ENCODE measurements at regions not wholly inside any gene's neighbourhood (a gene's known extent, or its start where the extent isn't known, plus 50 kb on each side); places are given as distances from the start of the nearest gene placed in this dataset.

DNA sequence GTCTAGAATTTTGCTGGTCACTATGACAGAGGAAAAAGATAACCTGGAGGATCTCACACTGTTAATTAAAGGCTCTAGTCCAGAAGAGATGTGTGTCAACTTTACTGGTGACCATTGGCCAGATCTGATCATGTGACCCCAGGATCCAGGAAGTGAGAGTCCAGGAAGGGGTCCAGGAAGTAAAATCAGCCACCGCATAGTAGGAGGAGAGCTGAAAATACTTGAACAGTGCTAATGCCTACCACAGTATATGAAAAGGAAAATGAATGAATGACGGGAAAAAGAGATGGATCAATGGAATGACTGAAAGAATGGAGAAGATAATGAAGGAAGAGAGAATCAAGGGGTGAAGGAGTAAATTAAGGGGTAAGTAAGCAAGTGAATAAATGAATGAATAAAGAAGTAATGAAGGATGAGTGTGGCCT, 415.3 kb downstream of the RPS24 start:
- no peak overlapping the region for H3K9ac ChIP-seq (ENCODE audit: low read length)
- no peak overlapping the region for H3K4me3 ChIP-seq (ENCODE audit: low read length)
- no peaks in the 10 kb centered on the region for H3K36me3 ChIP-seq (ENCODE audit: control insufficient read depth, insufficient read depth, low read length, severe bottlenecking)
- no peak for DNase-seq (ENCODE audit: low read depth)
- no peaks in the 10 kb centered on the region for H3K9me3 ChIP-seq (ENCODE audit: control insufficient read depth, low read length)
- H3K4me1 ChIP-seq (ENCODE audit: control insufficient read depth, insufficient read depth, low read length): no peaks in the 10 kb centered on the region
- H3K27me3 ChIP-seq (replicated peaks; ENCODE audit: control insufficient read depth, insufficient read depth, low read length): no peaks in the 10 kb centered on the region

DNA sequence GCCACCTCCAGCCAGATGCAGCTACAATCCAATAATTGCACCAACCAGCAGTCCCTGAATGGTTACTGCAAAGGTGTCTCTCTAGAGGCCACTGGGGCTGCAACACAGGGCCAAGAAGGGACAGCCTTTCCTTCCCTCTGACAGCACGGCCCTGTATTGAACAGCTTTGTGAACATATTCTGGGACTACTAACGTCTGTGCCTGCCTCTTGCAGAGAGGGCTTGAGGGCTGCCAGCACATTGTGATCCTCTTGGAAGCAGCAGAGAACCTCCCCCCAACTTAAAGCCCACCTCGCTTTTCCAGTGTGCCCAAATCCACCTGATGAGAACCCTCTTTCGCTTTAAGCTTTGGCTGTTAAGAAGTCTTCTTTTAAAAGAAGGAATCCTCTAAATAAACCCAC, 415.9 kb downstream of the RPS24 start:
- H3K36me3 ChIP-seq (ENCODE audit: control insufficient read depth, insufficient read depth, low read length, severe bottlenecking): no peaks in the 10 kb centered on the region
- H3K9me3 ChIP-seq (ENCODE audit: control insufficient read depth, low read length): no peaks in the 10 kb centered on the region
- H3K4me3 ChIP-seq (ENCODE audit: low read length): no peak overlapping the region
- no peak overlapping the region for H3K9ac ChIP-seq (ENCODE audit: low read length)
- no peaks in the 10 kb centered on the region for H3K27me3 ChIP-seq (replicated peaks; ENCODE audit: control insufficient read depth, insufficient read depth, low read length)
- no peak for DNase-seq (ENCODE audit: low read depth)
- H3K4me1 ChIP-seq (ENCODE audit: control insufficient read depth, insufficient read depth, low read length): no peaks in the 10 kb centered on the region

DNA sequence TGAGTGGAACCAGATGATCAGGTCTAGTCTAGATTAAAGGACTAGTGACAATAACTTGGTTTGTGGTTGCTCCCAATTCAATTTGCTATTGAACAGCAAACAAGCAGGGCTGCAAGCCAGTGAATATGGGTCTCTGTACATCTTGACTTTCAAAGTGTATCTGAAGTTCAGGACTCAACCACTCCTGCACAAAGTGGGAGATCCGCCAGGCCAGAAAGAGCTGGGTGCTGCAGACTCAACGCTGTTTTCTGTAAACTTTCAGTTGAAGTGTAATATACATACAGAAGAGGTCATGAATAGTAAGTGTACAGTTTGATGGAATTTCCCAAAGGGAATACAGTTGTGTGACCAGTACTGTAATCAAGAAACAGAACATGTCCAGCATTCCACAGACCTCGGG, 416.6 kb downstream of the RPS24 start:
- Histone ChIP-seq H3K4me3 (ENCODE audit: low read length) (no peak overlapping the region), H3K9ac (ENCODE audit: low read length) (no peak overlapping the region), H3K36me3 (ENCODE audit: control insufficient read depth, insufficient read depth, low read length, severe bottlenecking) (no peaks in the 10 kb centered on the region), H3K9me3 (ENCODE audit: control insufficient read depth, low read length) (no peaks in the 10 kb centered on the region), H3K27me3 (replicated peaks; ENCODE audit: control insufficient read depth, insufficient read depth, low read length) (no peaks in the 10 kb centered on the region), H3K4me1 (ENCODE audit: control insufficient read depth, insufficient read depth, low read length) (no peaks in the 10 kb centered on the region)
- DNase-seq (ENCODE audit: low read depth): no peak

DNA sequence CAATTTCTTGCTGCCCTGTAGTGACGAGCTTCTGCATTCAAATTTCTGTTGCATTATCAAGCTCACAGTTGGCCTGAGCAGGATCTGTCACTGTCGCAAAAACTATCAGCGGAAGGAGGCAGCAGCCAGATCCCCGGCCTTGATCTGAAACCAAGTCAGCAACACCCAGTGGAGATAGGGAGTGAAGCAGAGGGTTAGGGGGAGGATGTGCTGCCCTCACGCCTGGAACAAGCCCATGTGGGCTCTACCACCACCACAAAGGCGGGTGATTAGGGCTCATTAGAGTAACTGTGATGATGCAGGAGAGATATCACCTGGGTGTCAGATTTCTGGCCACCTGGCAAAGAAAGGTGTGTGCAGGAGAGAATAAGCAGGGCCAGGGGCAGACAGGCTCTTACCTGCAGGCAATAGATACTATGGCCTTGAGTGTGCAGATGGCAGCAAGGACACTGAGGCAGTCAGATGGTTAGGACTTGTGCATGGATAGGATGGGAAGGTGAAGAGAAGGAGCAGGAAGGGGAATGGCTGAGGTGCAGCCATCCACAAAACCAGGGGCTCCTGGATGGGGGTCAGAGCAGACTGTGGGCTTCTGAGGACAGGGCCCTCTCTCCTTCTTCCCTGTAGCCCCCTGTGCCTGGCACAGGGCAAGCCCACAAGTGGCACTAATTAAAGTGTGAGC, 417.3 kb downstream of the RPS24 start:
- H3K36me3 ChIP-seq (ENCODE audit: control insufficient read depth, insufficient read depth, low read length, severe bottlenecking): no peaks in the 10 kb centered on the region
- H3K9ac ChIP-seq (ENCODE audit: low read length): no peak overlapping the region
- no peaks in the 10 kb centered on the region for H3K4me1 ChIP-seq (ENCODE audit: control insufficient read depth, insufficient read depth, low read length)
- H3K27me3 ChIP-seq (replicated peaks; ENCODE audit: control insufficient read depth, insufficient read depth, low read length): no peaks in the 10 kb centered on the region
- H3K9me3 ChIP-seq (ENCODE audit: control insufficient read depth, low read length): no peaks in the 10 kb centered on the region
- no peak overlapping the region for H3K4me3 ChIP-seq (ENCODE audit: low read length)
- no peak for DNase-seq (ENCODE audit: low read depth)

GRCh38 chr10:78451592-78451991, 417.9 kb downstream of the RPS24 start:
- Histone ChIP-seq H3K36me3 (ENCODE audit: control insufficient read depth, insufficient read depth, low read length, severe bottlenecking) (no peaks in the 10 kb centered on the region), H3K27me3 (replicated peaks; ENCODE audit: control insufficient read depth, insufficient read depth, low read length) (no peaks in the 10 kb centered on the region), H3K4me1 (ENCODE audit: control insufficient read depth, insufficient read depth, low read length) (no peaks in the 10 kb centered on the region), H3K9ac (ENCODE audit: low read length) (no peak overlapping the region), H3K9me3 (ENCODE audit: control insufficient read depth, low read length) (no peaks in the 10 kb centered on the region), H3K4me3 (ENCODE audit: low read length) (no peak overlapping the region)
- no peak for DNase-seq (ENCODE audit: low read depth)

GRCh38 chr10:78454123-78454645, 420.5 kb downstream of the RPS24 start:
- Histone ChIP-seq H3K27me3 (replicated peaks; ENCODE audit: control insufficient read depth, insufficient read depth, low read length) (no peaks in the 10 kb centered on the region), H3K9me3 (ENCODE audit: control insufficient read depth, low read length) (no peaks in the 10 kb centered on the region), H3K4me3 (ENCODE audit: low read length) (no peak overlapping the region), H3K9ac (ENCODE audit: low read length) (no peak overlapping the region), H3K36me3 (ENCODE audit: control insufficient read depth, insufficient read depth, low read length, severe bottlenecking) (no peaks in the 10 kb centered on the region), H3K4me1 (ENCODE audit: control insufficient read depth, insufficient read depth, low read length) (peaks cover 19% of the 10 kb centered on the region)
- no peak for DNase-seq (ENCODE audit: low read depth)

DNA sequence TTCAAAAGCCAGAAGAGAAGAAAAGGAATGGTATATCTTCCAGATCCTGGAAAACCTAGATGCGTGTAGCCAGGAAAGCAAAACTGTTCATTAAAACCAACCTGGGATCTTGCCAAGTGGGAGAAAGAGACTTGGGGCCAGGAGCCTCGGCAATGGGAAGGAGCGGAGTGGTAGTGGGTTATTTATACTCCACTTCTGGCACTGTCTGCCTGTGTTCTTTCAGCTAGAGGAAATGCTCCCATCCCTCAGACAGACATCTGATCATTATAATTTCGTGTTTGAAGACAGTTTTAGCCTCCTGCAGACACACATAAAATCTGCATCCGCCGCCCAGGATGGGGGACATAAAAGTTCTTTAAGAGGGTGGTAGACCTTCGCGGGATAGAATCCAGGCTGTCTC, 421.6 kb downstream of the RPS24 start:
- Histone ChIP-seq H3K36me3 (ENCODE audit: control insufficient read depth, insufficient read depth, low read length, severe bottlenecking) (no peaks in the 10 kb centered on the region), H3K9ac (ENCODE audit: low read length) (no peak overlapping the region), H3K9me3 (ENCODE audit: control insufficient read depth, low read length) (no peaks in the 10 kb centered on the region), H3K4me1 (ENCODE audit: control insufficient read depth, insufficient read depth, low read length) (peaks cover 24% of the 10 kb centered on the region), H3K27me3 (replicated peaks; ENCODE audit: control insufficient read depth, insufficient read depth, low read length) (no peaks in the 10 kb centered on the region), H3K4me3 (ENCODE audit: low read length) (no peak overlapping the region)
- DNase-seq (ENCODE audit: low read depth): no peak

- no peaks in the 10 kb centered on the region for H3K36me3 ChIP-seq (ENCODE audit: control insufficient read depth, insufficient read depth, low read length, severe bottlenecking)
- H3K9ac ChIP-seq (ENCODE audit: low read length): no peak overlapping the region
- H3K4me1 ChIP-seq (ENCODE audit: control insufficient read depth, insufficient read depth, low read length): peaks cover 24% of the 10 kb centered on the region
- no peak overlapping the region for H3K4me3 ChIP-seq (ENCODE audit: low read length)
- no peaks in the 10 kb centered on the region for H3K27me3 ChIP-seq (replicated peaks; ENCODE audit: control insufficient read depth, insufficient read depth, low read length)
- no peak for DNase-seq (ENCODE audit: low read depth)
- no peaks in the 10 kb centered on the region for H3K9me3 ChIP-seq (ENCODE audit: control insufficient read depth, low read length)
Observed at GRCh38 chr10:78455811-78456210, 422.1 kb downstream of the RPS24 start.

DNA sequence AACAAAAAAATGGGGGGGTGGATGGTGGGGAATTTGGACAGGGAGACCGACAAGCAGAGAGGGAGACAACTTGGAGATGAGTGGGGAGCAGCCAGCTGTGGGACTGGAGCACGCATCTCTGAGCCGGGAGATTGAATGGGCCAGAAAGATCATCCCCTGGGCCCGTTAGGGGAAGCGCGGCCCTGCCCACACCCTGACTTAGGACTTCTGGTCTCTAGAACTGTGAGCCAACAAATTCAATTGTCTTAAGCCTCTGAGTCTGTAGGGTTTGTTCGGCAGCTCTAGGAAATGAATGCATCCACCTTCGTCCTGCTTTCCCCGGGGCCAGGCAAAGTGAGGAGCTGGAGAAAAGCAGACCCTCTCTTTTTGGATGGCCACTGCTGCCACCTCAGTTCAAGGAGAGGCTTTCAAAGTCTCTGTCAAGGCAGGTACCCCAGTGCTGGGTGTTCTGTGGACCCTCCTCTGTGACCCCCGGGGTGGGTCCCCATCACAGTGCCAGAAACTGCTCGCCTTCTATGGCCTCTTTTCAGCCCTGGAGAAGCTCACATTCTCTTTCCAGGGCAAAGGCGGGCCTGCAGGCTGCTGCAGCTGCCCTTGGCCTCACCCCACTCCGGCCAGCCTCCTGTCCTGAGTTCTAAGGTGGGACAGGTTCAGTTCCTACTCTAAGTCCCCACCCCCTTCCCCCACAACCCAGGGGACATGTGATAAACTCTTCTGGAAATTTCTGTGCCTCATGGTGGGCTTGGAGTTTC, 423.2 kb downstream of the RPS24 start:
- Histone ChIP-seq H3K9ac (ENCODE audit: low read length) (no peak overlapping the region), H3K36me3 (ENCODE audit: control insufficient read depth, insufficient read depth, low read length, severe bottlenecking) (no peaks in the 10 kb centered on the region), H3K4me1 (ENCODE audit: control insufficient read depth, insufficient read depth, low read length) (peaks cover 24% of the 10 kb centered on the region), H3K9me3 (ENCODE audit: control insufficient read depth, low read length) (no peaks in the 10 kb centered on the region), H3K27me3 (replicated peaks; ENCODE audit: control insufficient read depth, insufficient read depth, low read length) (no peaks in the 10 kb centered on the region), H3K4me3 (ENCODE audit: low read length) (no peak overlapping the region)
- DNase-seq (ENCODE audit: low read depth): no peak

DNA sequence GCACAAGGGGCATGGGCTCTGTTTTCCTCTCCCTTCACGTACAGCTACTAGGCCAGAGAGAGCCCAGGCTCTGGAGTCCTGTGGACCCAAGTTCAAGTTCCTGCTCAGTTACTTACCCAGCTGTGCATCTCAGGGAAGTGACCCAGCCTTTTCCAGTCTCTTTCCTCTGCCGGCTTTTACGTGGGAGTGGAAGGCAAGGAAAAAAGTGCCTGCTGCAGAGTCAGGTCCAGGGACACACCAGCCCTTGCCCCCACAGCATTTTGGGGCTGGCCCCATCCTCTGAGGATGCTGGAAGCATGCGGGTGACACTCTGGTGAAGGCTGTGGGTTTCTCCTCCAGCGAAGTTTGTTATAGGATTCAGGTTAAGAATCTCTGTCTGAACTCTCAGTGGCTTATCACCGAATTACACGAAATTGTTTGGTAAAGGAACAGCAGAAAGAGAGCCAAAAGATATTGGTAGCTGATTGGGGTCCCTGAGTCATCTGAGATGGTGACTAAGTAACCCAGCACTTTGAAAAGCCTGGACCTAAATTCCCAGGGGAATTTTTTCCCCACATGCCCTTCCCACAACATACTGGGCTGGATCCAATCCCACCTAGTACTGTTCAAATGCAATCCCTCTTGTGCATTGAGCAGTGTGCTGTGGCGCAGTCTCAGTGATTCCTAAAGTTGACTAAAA, 424.3 kb downstream of the RPS24 start:
- no peak overlapping the region for H3K9ac ChIP-seq (ENCODE audit: low read length)
- H3K36me3 ChIP-seq (ENCODE audit: control insufficient read depth, insufficient read depth, low read length, severe bottlenecking): no peaks in the 10 kb centered on the region
- no peak overlapping the region for H3K4me3 ChIP-seq (ENCODE audit: low read length)
- peak; percentile 39 for DNase-seq (ENCODE audit: low read depth)
- no peaks in the 10 kb centered on the region for H3K27me3 ChIP-seq (replicated peaks; ENCODE audit: control insufficient read depth, insufficient read depth, low read length)
- no peaks in the 10 kb centered on the region for H3K9me3 ChIP-seq (ENCODE audit: control insufficient read depth, low read length)
- peaks cover 24% of the 10 kb centered on the region for H3K4me1 ChIP-seq (ENCODE audit: control insufficient read depth, insufficient read depth, low read length)

DNA sequence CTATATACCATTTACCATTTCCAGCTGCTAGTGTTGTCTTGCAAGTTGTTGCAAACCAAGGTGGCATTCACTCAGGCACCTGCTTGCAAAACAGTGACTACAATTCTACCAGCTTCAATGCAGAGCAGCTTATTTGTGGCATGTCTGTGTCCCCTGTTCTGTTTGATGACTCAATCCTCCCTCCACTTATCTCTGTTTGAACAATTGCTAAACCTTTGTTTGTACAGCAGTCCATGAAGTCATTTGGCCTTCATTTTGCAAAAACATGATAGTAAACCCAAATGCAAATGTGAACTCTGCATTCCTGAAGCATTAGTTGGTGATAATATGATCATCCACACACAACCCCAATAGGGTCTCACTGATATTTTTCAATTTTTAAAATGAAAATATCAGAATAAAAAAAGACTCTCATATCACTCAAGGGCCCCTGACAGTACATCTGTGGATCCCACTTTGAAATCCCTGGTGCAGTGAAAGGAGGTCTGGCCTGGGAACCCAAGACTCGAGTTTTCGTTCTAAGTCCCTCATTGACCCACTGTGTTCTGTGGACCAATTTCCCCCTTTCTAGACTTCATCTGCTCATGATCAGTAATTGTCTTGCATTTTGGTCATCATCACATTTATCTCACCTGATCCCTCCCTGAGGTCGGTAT, 425.4 kb downstream of the RPS24 start:
- no peak overlapping the region for H3K4me3 ChIP-seq (ENCODE audit: low read length)
- H3K4me1 ChIP-seq (ENCODE audit: control insufficient read depth, insufficient read depth, low read length): peaks cover 24% of the 10 kb centered on the region
- no peaks in the 10 kb centered on the region for H3K36me3 ChIP-seq (ENCODE audit: control insufficient read depth, insufficient read depth, low read length, severe bottlenecking)
- H3K9me3 ChIP-seq (ENCODE audit: control insufficient read depth, low read length): no peaks in the 10 kb centered on the region
- DNase-seq (ENCODE audit: low read depth): peak; percentile 58
- H3K9ac ChIP-seq (ENCODE audit: low read length): no peak overlapping the region
- no peaks in the 10 kb centered on the region for H3K27me3 ChIP-seq (replicated peaks; ENCODE audit: control insufficient read depth, insufficient read depth, low read length)
